ENCODE measurements at regions not wholly inside any gene's neighbourhood (a gene's known extent, or its start where the extent isn't known, plus 50 kb on each side); places are given as distances from the start of the nearest gene placed in this dataset.

- TF ChIP-seq, protein P1, sequence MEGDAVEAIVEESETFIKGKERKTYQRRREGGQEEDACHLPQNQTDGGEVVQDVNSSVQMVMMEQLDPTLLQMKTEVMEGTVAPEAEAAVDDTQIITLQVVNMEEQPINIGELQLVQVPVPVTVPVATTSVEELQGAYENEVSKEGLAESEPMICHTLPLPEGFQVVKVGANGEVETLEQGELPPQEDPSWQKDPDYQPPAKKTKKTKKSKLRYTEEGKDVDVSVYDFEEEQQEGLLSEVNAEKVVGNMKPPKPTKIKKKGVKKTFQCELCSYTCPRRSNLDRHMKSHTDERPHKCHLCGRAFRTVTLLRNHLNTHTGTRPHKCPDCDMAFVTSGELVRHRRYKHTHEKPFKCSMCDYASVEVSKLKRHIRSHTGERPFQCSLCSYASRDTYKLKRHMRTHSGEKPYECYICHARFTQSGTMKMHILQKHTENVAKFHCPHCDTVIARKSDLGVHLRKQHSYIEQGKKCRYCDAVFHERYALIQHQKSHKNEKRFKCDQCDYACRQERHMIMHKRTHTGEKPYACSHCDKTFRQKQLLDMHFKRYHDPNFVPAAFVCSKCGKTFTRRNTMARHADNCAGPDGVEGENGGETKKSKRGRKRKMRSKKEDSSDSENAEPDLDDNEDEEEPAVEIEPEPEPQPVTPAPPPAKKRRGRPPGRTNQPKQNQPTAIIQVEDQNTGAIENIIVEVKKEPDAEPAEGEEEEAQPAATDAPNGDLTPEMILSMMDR (IDR thresholded peaks at IDR 0.05): no peak
- TF ChIP-seq EP300 (IDR thresholded peaks at IDR 0.05; ENCODE audit: low read depth): no peak
Measured at GRCh38 chr6:128711149-128711548, 171.8 kb upstream of the LAMA2 start.

Data from transverse colon (tissue), 3 donors.